ENCODE measurements at regions not wholly inside any gene's neighbourhood (a gene's known extent, or its start where the extent isn't known, plus 50 kb on each side); places are given as distances from the start of the nearest gene placed in this dataset.

DNA sequence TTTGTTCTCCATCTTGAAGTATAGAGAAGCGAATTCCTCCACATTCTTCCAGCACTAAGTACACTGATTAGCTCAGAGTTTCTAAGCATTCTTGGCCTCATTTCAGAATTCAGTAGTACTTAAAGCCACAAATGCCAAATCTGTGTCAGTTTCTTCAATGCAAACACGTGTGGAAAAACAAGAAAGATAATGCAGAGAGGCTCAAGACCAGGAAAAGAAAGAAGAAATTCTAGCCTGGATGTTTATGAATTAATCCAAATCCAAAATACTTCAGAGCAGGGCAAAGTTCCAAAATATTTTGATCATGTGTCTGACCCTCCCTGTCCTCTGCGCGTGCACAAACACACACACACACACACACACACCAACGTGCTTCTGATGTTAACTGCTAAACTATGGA is 457.6 kb downstream of the SLCO4C1 start:
- H3K27me3 ChIP-seq (ENCODE audit: insufficient read depth), result no peaks in the 10 kb centered on the region
- H3K27ac ChIP-seq (ENCODE audit: low read depth in 2 of 2, low read length in 1 of 2), result no peak overlapping the region
- ChIA-PET CTCF (interaction anchor here (1.1 kb wide), 1 partner anchor 12 kb away, joined by 3 read pairs; no protein-coding TSS in a partner anchor), POLR2A (no interaction called here)
- no peak overlapping the region for H3K4me2 ChIP-seq
- H3K9ac ChIP-seq, result no peak overlapping the region
- H3K4me1 ChIP-seq (ENCODE audit: control insufficient read depth in 1 of 2, insufficient read depth in 2 of 2, low read depth in 1 of 2, low read length in 1 of 2), result no peaks in the 10 kb centered on the region
- TF ChIP-seq TEAD4 (IDR thresholded peaks at IDR 0.05; ENCODE audit: borderline replicate concordance, insufficient read depth), result no peak
- no peak for TF ChIP-seq GABPA (IDR thresholded peaks at IDR 0.05; ENCODE audit: low read depth)
- no peak for TF ChIP-seq ZBTB33 (IDR thresholded peaks at IDR 0.05; ENCODE audit: borderline replicate concordance, low read depth)
- TF ChIP-seq YY1 (IDR thresholded peaks at IDR 0.05; ENCODE audit: low read depth), result no peak
- TF ChIP-seq GATA2 (CRISPR knock-in tag; IDR thresholded peaks at IDR 0.05), result no peak
- no peak for TF ChIP-seq PBX3 (IDR thresholded peaks at IDR 0.05)
- TF ChIP-seq NRF1 (IDR thresholded peaks at IDR 0.05; ENCODE audit: low read depth, low read length), result no peak
- TF ChIP-seq, protein P1, sequence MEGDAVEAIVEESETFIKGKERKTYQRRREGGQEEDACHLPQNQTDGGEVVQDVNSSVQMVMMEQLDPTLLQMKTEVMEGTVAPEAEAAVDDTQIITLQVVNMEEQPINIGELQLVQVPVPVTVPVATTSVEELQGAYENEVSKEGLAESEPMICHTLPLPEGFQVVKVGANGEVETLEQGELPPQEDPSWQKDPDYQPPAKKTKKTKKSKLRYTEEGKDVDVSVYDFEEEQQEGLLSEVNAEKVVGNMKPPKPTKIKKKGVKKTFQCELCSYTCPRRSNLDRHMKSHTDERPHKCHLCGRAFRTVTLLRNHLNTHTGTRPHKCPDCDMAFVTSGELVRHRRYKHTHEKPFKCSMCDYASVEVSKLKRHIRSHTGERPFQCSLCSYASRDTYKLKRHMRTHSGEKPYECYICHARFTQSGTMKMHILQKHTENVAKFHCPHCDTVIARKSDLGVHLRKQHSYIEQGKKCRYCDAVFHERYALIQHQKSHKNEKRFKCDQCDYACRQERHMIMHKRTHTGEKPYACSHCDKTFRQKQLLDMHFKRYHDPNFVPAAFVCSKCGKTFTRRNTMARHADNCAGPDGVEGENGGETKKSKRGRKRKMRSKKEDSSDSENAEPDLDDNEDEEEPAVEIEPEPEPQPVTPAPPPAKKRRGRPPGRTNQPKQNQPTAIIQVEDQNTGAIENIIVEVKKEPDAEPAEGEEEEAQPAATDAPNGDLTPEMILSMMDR (IDR thresholded peaks at IDR 0.05), result no peak
- H3F3A ChIP-seq (replicated peaks; ENCODE audit: insufficient read depth), result no peaks in the 10 kb centered on the region
- H3K36me3 ChIP-seq (replicated peaks in 1 of 2; ENCODE audit: control insufficient read depth in 1 of 2, insufficient read depth in 2 of 2, low read length in 1 of 2), result no peaks in the 10 kb centered on the region
- no peaks in the 10 kb centered on the region for H3K79me2 ChIP-seq (ENCODE audit: insufficient read depth)
- H3K9me2 ChIP-seq, result no peaks in the 10 kb centered on the region
- H4K20me1 ChIP-seq (ENCODE audit: insufficient read depth), result no peaks in the 10 kb centered on the region
- H2AFZ ChIP-seq (ENCODE audit: low read depth), result no peak overlapping the region
- WGBS (ENCODE audit: low lambda C conversion rate), result 44% methylated on average over 5 of the region's 5 CpGs
- no peaks in the 10 kb centered on the region for H3K9me3 ChIP-seq
- H3K4me3 ChIP-seq (ENCODE audit: low read depth in 2 of 2, low read length in 1 of 2), result no peak overlapping the region
- no peak for DNase-seq

GRCh38 chr5:101829255-101829654 is 466.8 kb downstream of the SLCO4C1 start:
- Histone ChIP-seq H3K4me2 (no peak overlapping the region), H3K4me1 (ENCODE audit: control insufficient read depth in 1 of 2, insufficient read depth in 2 of 2, low read depth in 1 of 2, low read length in 1 of 2) (no peaks in the 10 kb centered on the region), H4K20me1 (ENCODE audit: insufficient read depth) (no peaks in the 10 kb centered on the region), H3K36me3 (replicated peaks in 1 of 2; ENCODE audit: control insufficient read depth in 1 of 2, insufficient read depth in 2 of 2, low read length in 1 of 2) (no peaks in the 10 kb centered on the region), H3K79me2 (ENCODE audit: insufficient read depth) (no peaks in the 10 kb centered on the region), H2AFZ (ENCODE audit: low read depth) (no peak overlapping the region), H3K4me3 (ENCODE audit: low read depth in 2 of 2, low read length in 1 of 2) (no peak overlapping the region), H3K9me2 (no peaks in the 10 kb centered on the region), H3K9me3 (no peaks in the 10 kb centered on the region; the same call in 1 of the 2 replicates), H3K9ac (no peak overlapping the region), H3F3A (replicated peaks; ENCODE audit: insufficient read depth) (no peaks in the 10 kb centered on the region), H3K27ac (ENCODE audit: low read depth in 2 of 2, low read length in 1 of 2) (no peak overlapping the region), H3K27me3 (ENCODE audit: insufficient read depth) (no peaks in the 10 kb centered on the region)
- DNase-seq, result no peak
- TF ChIP-seq FOXJ3 (CRISPR knock-in tag; IDR thresholded peaks at IDR 0.05) (no peak), SMC3 (IDR thresholded peaks at IDR 0.05; ENCODE audit: low read depth, low read length) (no peak), NFIC (IDR thresholded peaks at IDR 0.05; ENCODE audit: borderline replicate concordance) (no peak), TAF1 (IDR thresholded peaks at IDR 0.05; ENCODE audit: borderline replicate concordance, low read depth, low read length) (no peak), ZBTB33 (IDR thresholded peaks at IDR 0.05; ENCODE audit: borderline replicate concordance, low read depth) (no peak), EZH2phosphoT487 (IDR thresholded peaks at IDR 0.05; ENCODE audit: borderline replicate concordance, low read depth) (no peak), TCF12 (IDR thresholded peaks at IDR 0.05) (no peak)
- TF ChIP-seq, protein P2, sequence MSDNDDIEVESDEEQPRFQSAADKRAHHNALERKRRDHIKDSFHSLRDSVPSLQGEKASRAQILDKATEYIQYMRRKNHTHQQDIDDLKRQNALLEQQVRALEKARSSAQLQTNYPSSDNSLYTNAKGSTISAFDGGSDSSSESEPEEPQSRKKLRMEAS (IDR thresholded peaks at IDR 0.05; ENCODE audit: low read depth), result no peak
- ChIA-PET CTCF (no interaction called here), POLR2A (no interaction called here)
- 24% methylated on average over 4 of the region's 4 CpGs for WGBS (ENCODE audit: low lambda C conversion rate)

All from SK-N-SH (cell line).